ENCODE measurements at regions not wholly inside any gene's neighbourhood (a gene's known extent, or its start where the extent isn't known, plus 50 kb on each side); places are given as distances from the start of the nearest gene placed in this dataset.

DNA sequence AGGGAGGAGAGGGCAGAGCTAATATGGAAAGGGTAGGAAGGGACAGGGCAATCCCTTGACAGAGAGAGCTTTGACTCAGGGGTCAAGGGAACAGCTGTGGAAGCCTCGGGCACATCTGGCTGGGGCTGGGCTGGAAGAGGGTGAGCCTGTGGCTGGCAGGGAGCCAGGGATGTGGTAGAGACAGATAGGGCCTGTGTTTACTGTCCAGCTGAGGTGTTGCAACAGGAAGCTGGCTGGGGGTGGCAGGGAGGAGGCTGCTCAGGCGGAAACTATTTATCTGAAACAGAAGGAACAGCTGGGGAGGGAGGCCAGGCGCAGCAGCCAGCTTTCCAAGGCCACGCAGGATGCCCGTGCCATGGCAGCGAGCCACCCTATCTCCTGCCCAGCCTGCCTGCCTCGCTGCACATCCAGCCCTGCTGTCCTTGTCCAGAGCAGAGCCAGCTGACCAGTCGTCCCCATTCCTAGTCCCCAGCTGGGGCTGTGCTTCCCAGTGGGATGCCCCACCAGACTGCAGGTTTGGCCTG lies 264.7 kb downstream of the CYP26B1 start:
- no peak overlapping the region for H3K4me3 ChIP-seq (ENCODE audit: low read length in 2 of 2)
- Mint-ChIP-seq H3K27me3 (peaks cover 2 to 4% of the 10 kb centered on the region in 2 donors), H3K36me3 (no peaks in the 10 kb centered on the region), H3K27ac (no peak overlapping the region), H3K4me3 (no peak overlapping the region), H3K9me3 (peaks cover 0 to 4% (median 2%) of the 10 kb centered on the region in 8 donors), H3K4me1 (no peaks in the 10 kb centered on the region)
- no peak overlapping the region for H3K27ac ChIP-seq (ENCODE audit: low read depth, low read length)
- intact Hi-C loops (cut with micrococcal nuclease), result no loop called here
- CTCF ChIA-PET (ENCODE audit: partially characterized antibody), result no interaction called here
- no peaks in the 10 kb centered on the region for H3K4me1 ChIP-seq (ENCODE audit: insufficient read depth, low read length)
- H3K9me3 ChIP-seq (ENCODE audit: control insufficient read depth in 1 of 2, low read length in 2 of 2), result no peaks in the 10 kb centered on the region
- H3K36me3 ChIP-seq (ENCODE audit: insufficient read depth, low read length), result no peaks in the 10 kb centered on the region
- DNase-seq, result no peak
- no peaks in the 10 kb centered on the region for H3K27me3 ChIP-seq (ENCODE audit: insufficient read depth, low read length)
- POLR2A ChIA-PET (ENCODE audit: partially characterized antibody), result no interaction called here

DNA sequence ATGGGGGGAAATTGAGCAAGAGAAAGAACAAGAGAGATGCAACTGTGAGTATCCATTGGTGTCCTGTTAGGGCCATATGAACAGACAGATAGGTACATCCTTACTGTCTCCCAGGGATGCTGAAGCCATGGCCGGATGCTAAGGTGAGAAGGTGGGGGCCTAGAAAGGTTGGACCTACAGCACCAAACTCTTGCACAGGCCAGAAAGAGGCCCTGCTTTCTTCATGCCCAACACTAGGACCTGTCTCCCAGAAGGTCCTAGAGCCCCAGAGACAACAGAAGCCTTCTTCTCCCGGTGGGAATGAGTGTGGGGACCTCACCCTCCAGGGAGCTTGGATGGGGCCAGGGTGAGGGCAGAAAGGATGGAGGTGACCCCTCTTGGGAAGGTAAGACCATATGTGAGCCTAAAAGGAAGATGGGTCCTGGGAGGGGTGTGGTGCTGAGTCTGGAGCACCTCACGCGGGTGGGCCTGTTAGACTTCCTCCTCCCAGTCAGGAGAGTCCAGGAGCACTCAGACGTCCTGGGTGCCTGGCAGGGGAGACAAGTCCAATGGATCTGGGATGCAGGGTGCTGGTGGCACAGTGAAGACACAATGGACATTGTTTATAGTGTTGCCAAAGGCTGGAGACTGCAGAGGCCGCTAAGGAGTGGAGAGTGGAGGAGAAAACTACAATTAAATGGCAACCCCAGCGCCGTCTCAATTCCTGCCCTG lies 265.3 kb downstream of the CYP26B1 start:
- no peak for DNase-seq
- H3K36me3 ChIP-seq (ENCODE audit: insufficient read depth, low read length), result no peaks in the 10 kb centered on the region
- POLR2A ChIA-PET (ENCODE audit: partially characterized antibody), result no interaction called here
- H3K4me3 Mint-ChIP-seq, result no peak overlapping the region
- no peak overlapping the region for H3K27ac Mint-ChIP-seq
- no peaks in the 10 kb centered on the region for H3K36me3 Mint-ChIP-seq
- H3K4me1 ChIP-seq (ENCODE audit: insufficient read depth, low read length), result no peaks in the 10 kb centered on the region
- H3K27me3 Mint-ChIP-seq, result peaks cover 2 to 4% of the 10 kb centered on the region in 2 donors
- H3K9me3 ChIP-seq (ENCODE audit: control insufficient read depth in 1 of 2, low read length in 2 of 2), result no peaks in the 10 kb centered on the region
- no peaks in the 10 kb centered on the region for H3K4me1 Mint-ChIP-seq
- intact Hi-C loops (cut with micrococcal nuclease), result no loop called here
- no peak overlapping the region for H3K4me3 ChIP-seq (ENCODE audit: low read length in 2 of 2)
- H3K27ac ChIP-seq (ENCODE audit: low read depth, low read length), result no peak overlapping the region
- CTCF ChIA-PET (ENCODE audit: partially characterized antibody), result no interaction called here
- H3K27me3 ChIP-seq (ENCODE audit: insufficient read depth, low read length), result no peaks in the 10 kb centered on the region
- peaks cover 0 to 4% (median 2%) of the 10 kb centered on the region in 8 donors for H3K9me3 Mint-ChIP-seq

DNA sequence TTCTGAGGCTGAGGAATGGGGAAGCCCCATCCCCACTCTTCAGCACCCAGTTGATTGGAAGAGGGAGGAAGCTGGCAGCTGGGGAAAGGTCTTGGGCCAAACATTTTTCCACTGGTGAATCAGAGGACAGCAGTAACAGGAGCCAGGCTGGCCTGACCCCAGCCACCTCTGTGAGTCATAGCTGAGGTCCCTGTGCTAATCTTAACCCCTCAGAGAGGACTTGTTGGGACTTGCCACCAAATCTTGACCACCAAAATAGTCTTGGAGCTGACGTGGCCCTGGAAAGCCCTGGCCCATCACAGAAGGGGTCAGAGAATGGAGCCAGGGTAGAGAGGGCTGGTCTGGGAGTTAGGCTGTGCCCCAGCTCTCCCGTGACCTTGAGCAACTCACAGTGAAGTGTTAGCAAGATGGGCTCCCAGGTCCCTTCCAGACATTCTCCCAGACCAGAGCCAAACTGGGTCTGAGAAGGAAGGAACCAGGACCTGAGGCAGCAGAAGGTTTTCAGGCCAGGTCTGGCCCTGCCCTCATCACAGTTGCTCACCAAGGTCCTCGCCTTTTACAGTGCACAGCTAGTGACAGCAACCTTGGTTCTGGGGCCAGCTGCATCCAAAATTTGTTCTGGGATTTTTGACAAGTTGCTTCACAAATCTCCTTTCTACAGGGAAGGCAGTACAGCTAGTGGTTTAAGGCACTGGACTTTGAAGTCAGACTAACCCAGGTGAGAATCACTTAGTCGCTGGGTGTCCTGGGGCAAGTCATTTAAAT lies 266.6 kb downstream of the CYP26B1 start:
- intact Hi-C loops (cut with micrococcal nuclease), result no loop called here
- Histone ChIP-seq H3K9me3 (ENCODE audit: control insufficient read depth in 1 of 2, low read length in 2 of 2) (no peaks in the 10 kb centered on the region), H3K27me3 (ENCODE audit: insufficient read depth, low read length) (no peaks in the 10 kb centered on the region), H3K4me3 (ENCODE audit: low read length in 2 of 2) (no peak overlapping the region), H3K36me3 (ENCODE audit: insufficient read depth, low read length) (no peaks in the 10 kb centered on the region), H3K4me1 (ENCODE audit: insufficient read depth, low read length) (no peaks in the 10 kb centered on the region), H3K27ac (ENCODE audit: low read depth, low read length) (no peak overlapping the region)
- POLR2A ChIA-PET (ENCODE audit: partially characterized antibody), result no interaction called here
- DNase-seq, result no peak
- peaks cover 2 to 4% of the 10 kb centered on the region in 2 donors for H3K27me3 Mint-ChIP-seq
- peaks cover 0 to 4% (median 0%) of the 10 kb centered on the region in 8 donors for H3K9me3 Mint-ChIP-seq
- H3K27ac Mint-ChIP-seq, result no peak overlapping the region
- CTCF ChIA-PET (ENCODE audit: partially characterized antibody), result no interaction called here
- no peak overlapping the region for H3K4me3 Mint-ChIP-seq
- H3K4me1 Mint-ChIP-seq, result no peaks in the 10 kb centered on the region
- no peaks in the 10 kb centered on the region for H3K36me3 Mint-ChIP-seq

DNA sequence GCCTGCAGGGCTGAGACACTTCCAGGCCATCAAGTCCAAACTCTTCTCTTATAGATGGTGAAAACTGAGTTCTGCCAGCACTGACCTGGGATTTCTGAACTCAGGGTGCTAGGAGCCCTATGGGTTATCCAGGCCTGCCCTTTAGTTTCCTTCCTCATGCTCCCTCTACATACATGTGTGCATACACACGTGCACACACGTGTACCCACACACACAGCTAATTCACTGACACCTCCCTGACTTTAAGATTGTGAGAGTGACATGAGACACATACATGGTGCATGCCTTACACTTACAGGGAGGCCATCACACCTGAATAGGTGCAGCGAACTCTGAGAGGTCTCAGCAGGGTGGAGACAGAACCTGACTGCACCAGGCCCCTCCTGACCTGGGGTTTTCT lies 267.4 kb downstream of the CYP26B1 start:
- CTCF ChIA-PET (ENCODE audit: partially characterized antibody), result no interaction called here
- Histone ChIP-seq H3K9me3 (ENCODE audit: control insufficient read depth in 1 of 2, low read length in 2 of 2) (no peaks in the 10 kb centered on the region), H3K27me3 (ENCODE audit: insufficient read depth, low read length) (no peaks in the 10 kb centered on the region), H3K4me1 (ENCODE audit: insufficient read depth, low read length) (no peaks in the 10 kb centered on the region), H3K4me3 (ENCODE audit: low read length in 2 of 2) (no peak overlapping the region), H3K36me3 (ENCODE audit: insufficient read depth, low read length) (no peaks in the 10 kb centered on the region), H3K27ac (ENCODE audit: low read depth, low read length) (no peak overlapping the region)
- Mint-ChIP-seq H3K27me3 (peaks cover 2 to 4% of the 10 kb centered on the region in 2 donors), H3K36me3 (no peaks in the 10 kb centered on the region), H3K9me3 (peaks cover 0 to 4% (median 0%) of the 10 kb centered on the region in 8 donors), H3K4me1 (no peaks in the 10 kb centered on the region), H3K4me3 (no peak overlapping the region), H3K27ac (no peak overlapping the region)
- POLR2A ChIA-PET (ENCODE audit: partially characterized antibody), result no interaction called here
- no peak for DNase-seq
- intact Hi-C loops (cut with micrococcal nuclease), result no loop called here

GRCh38 chr2:71879509-71880184 lies 268.0 kb downstream of the CYP26B1 start:
- Histone ChIP-seq H3K36me3 (ENCODE audit: insufficient read depth, low read length) (no peaks in the 10 kb centered on the region), H3K27me3 (ENCODE audit: insufficient read depth, low read length) (no peaks in the 10 kb centered on the region), H3K27ac (ENCODE audit: low read depth, low read length) (no peak overlapping the region), H3K4me3 (ENCODE audit: low read length in 2 of 2) (no peak overlapping the region), H3K9me3 (ENCODE audit: control insufficient read depth in 1 of 2, low read length in 2 of 2) (no peaks in the 10 kb centered on the region), H3K4me1 (ENCODE audit: insufficient read depth, low read length) (no peaks in the 10 kb centered on the region)
- DNase-seq, result no peak
- intact Hi-C loops (cut with micrococcal nuclease), result no loop called here
- H3K27ac Mint-ChIP-seq, result no peak overlapping the region
- ChIA-PET POLR2A (ENCODE audit: partially characterized antibody) (no interaction called here), CTCF (ENCODE audit: partially characterized antibody) (no interaction called here)
- H3K4me3 Mint-ChIP-seq, result no peak overlapping the region
- no peaks in the 10 kb centered on the region for H3K4me1 Mint-ChIP-seq
- H3K36me3 Mint-ChIP-seq, result no peaks in the 10 kb centered on the region
- H3K9me3 Mint-ChIP-seq, result peaks cover 0 to 4% (median 0%) of the 10 kb centered on the region in 8 donors
- H3K27me3 Mint-ChIP-seq, result peaks cover 2 to 4% of the 10 kb centered on the region in 2 donors

- peak overlapping the region in 1 of 7 donors; percentile 19 for H3K27ac Mint-ChIP-seq
Measured at GRCh38 chr2:71878626-71879508, 268.8 kb downstream of the CYP26B1 start.

More at GRCh38 chr2:71878626-71879508, 268.8 kb downstream of the CYP26B1 start:
- H3K4me3 Mint-ChIP-seq, result no peak overlapping the region
- no peak for DNase-seq
- Histone ChIP-seq H3K36me3 (ENCODE audit: insufficient read depth, low read length) (no peaks in the 10 kb centered on the region), H3K9me3 (ENCODE audit: control insufficient read depth in 1 of 2, low read length in 2 of 2) (no peaks in the 10 kb centered on the region), H3K27ac (ENCODE audit: low read depth, low read length) (no peak overlapping the region), H3K4me1 (ENCODE audit: insufficient read depth, low read length) (no peaks in the 10 kb centered on the region), H3K4me3 (ENCODE audit: low read length in 2 of 2) (no peak overlapping the region), H3K27me3 (ENCODE audit: insufficient read depth, low read length) (no peaks in the 10 kb centered on the region)
- peaks cover 0 to 4% (median 0%) of the 10 kb centered on the region in 8 donors for H3K9me3 Mint-ChIP-seq
- H3K36me3 Mint-ChIP-seq, result no peaks in the 10 kb centered on the region
- H3K27me3 Mint-ChIP-seq, result peaks cover 2 to 4% of the 10 kb centered on the region in 2 donors
- ChIA-PET CTCF (ENCODE audit: partially characterized antibody) (no interaction called here), POLR2A (ENCODE audit: partially characterized antibody) (no interaction called here)
- intact Hi-C loops (cut with micrococcal nuclease), result no loop called here
- H3K4me1 Mint-ChIP-seq, result no peaks in the 10 kb centered on the region
